NCI-H2081 treated with DMSO at 0.1 percent for 48 hours (cell line): ENCODE measurements at regions not wholly inside any gene's neighbourhood (a gene's known extent, or its start where the extent isn't known, plus 50 kb on each side); places are given as distances from the start of the nearest gene placed in this dataset.

Experiments
- DNase-seq: peaks from one replicate; lab custom pipeline; 2025; lab: John Stamatoyannopoulos, UW

DNA sequence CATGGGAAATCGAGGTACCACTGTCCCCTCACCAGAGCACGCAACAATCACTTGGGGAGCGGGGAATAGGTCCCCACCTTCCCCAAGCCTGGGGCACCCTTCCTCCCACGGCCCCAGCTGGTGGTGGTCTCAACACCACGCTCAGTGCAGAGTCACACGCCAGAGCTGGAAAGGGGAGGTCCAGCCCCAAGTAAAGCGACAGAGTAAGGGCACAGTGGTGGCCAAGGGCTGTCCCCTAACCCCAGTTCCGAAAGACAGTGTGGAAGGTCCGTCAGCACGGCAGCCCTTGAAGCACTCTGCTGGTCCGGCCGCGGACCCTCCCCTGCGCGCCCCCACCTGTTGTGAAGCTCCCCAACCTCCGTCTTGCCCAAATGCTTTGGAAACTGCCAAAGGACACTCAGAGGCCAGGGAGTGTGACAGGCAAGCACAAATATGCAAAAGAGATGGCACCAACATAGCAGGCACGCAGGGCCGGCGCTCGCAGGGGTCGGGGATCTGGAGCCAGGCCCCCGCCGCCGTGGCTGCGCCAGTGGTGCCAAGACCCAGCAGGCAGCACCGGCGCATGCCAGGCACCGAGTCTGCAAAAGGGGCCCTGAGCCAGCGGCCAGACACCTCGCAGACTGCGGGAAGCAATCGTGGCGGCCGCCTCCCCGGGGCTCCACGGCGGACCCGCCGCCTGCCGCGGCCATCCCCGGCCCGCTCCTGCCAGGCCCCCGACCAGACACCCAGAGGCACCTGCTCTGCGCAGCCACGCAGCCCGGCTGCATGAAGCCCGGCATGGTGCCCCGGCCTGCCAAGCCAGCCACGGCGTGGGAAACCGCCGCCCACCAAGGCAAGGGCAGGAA lies 51.6 kb upstream of the SRRM3 start:
- DNase-seq = no peak
